22Rv1 (cell line): ENCODE measurements at regions not wholly inside any gene's neighbourhood (a gene's known extent, or its start where the extent isn't known, plus 50 kb on each side); places are given as distances from the start of the nearest gene placed in this dataset.

Source experiments
- H3K27ac ChIP-seq: fragments of 450-650 bp; 2 replicates; pipeline ENCODE4 v1.5.1; 2017
- CTCF ChIP-seq: fragments of 450-650 bp; IDR thresholded peaks from 2 replicates; pipeline ENCODE4 v1.5.1; 2017; ENCODE audit warnings: mild to moderate bottlenecking
- ZFX ChIP-seq: fragments of 450-650 bp; IDR thresholded peaks from 2 replicates; pipeline ENCODE4 v1.6.1; 2017; ENCODE audit warnings: antibody characterized with exemption, borderline replicate concordance

- H3K27ac ChIP-seq, result no peak overlapping the region
- TF ChIP-seq CTCF, result no peak
- TF ChIP-seq ZFX, result no peak
Observed at GRCh38 chr2:57617318-57617717, 429.3 kb upstream of the VRK2 start.

GRCh38 chr2:57621122-57621663, 425.4 kb upstream of the VRK2 start:
- no peak overlapping the region for H3K27ac ChIP-seq
- no peak for TF ChIP-seq CTCF
- TF ChIP-seq ZFX, result no peak

GRCh38 chr2:57622009-57622408, 424.6 kb upstream of the VRK2 start:
- H3K27ac ChIP-seq, result no peak overlapping the region
- TF ChIP-seq CTCF (no peak), ZFX (no peak)

- no peak overlapping the region for H3K27ac ChIP-seq
- no peak for TF ChIP-seq ZFX
- no peak for TF ChIP-seq CTCF
Observed at GRCh38 chr2:57656198-57656597, 390.4 kb upstream of the VRK2 start.

- TF ChIP-seq CTCF (no peak), ZFX (no peak)
- H3K27ac ChIP-seq, result no peak overlapping the region
Observed at GRCh38 chr2:57669570-57669969, 377.0 kb upstream of the VRK2 start.

GRCh38 chr2:57674025-57674424, 372.6 kb upstream of the VRK2 start:
- H3K27ac ChIP-seq, result no peak overlapping the region
- TF ChIP-seq CTCF (no peak), ZFX (no peak)

- TF ChIP-seq CTCF (no peak), ZFX (no peak)
- no peak overlapping the region for H3K27ac ChIP-seq
Observed at GRCh38 chr2:57674743-57675142, 371.9 kb upstream of the VRK2 start.
